ENCODE measurements at regions not wholly inside any gene's neighbourhood (a gene's known extent, or its start where the extent isn't known, plus 50 kb on each side); places are given as distances from the start of the nearest gene placed in this dataset.

DNA sequence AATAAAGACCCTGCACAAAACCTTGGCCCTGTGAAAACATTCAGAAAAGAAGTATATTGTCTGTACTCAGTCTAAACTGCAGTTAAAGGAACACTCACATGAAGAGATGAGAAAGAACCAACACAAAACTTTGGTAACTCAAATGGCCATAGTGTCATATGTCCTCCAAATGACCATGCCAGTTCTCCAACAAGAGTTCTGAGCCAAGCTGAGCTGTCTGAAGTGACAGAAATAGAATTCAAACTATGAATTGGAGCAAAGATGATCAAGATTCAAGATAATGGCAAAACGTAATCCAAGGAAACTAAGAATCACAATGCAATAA lies 739.3 kb upstream of the NDST4 start:
- Histone ChIP-seq H2BK15ac (ENCODE audit: low read depth, low read length) (no peak overlapping the region), H3K18ac (ENCODE audit: low read depth, low read length) (no peak overlapping the region), H3K4me1 (ENCODE audit: control insufficient read depth, insufficient read depth, low read length) (no peaks in the 10 kb centered on the region), H3K27ac (ENCODE audit: insufficient read depth, low read length) (no peak overlapping the region), H4K8ac (ENCODE audit: low read depth in 2 of 2, low read length in 2 of 2) (no peak overlapping the region), H3K56ac (ENCODE audit: extremely low read depth, insufficient read depth, low read length) (no peak overlapping the region), H3K9me3 (ENCODE audit: control insufficient read depth, insufficient read depth, low read length) (peaks cover 20% of the 10 kb centered on the region), H2AK5ac (ENCODE audit: low read depth, low read length) (no peak overlapping the region), H3K9me1 (ENCODE audit: insufficient read depth, low read length) (no peaks in the 10 kb centered on the region), H3K27me3 (ENCODE audit: control insufficient read depth, insufficient read depth, low read length) (no peaks in the 10 kb centered on the region), H2BK120ac (ENCODE audit: low read depth, low read length) (no peak overlapping the region), H4K20me1 (ENCODE audit: insufficient read depth, low read length) (no peaks in the 10 kb centered on the region), H4K5ac (ENCODE audit: low read depth, low read length) (no peak overlapping the region), H2BK5ac (ENCODE audit: low read depth, low read length, poor library complexity, severe bottlenecking) (no peak overlapping the region), H4K91ac (ENCODE audit: insufficient read depth, low read depth, low read length) (no peak overlapping the region), H3K36me3 (ENCODE audit: control insufficient read depth, insufficient read depth, low read length) (no peaks in the 10 kb centered on the region), H3K23ac (ENCODE audit: low read depth, low read length) (no peak overlapping the region), H3K79me1 (ENCODE audit: low read depth in 1 of 2, low read length in 2 of 2) (no peaks in the 10 kb centered on the region), H2BK20ac (ENCODE audit: low read depth, low read length) (no peak overlapping the region), H2AK9ac (replicated peaks; ENCODE audit: low read depth, low read length, poor library complexity) (no peak overlapping the region), H3K9ac (ENCODE audit: low read depth, low read length) (no peak overlapping the region), H3K4ac (ENCODE audit: low read depth, low read length) (no peak overlapping the region), H3K4me3 (ENCODE audit: insufficient read depth, low read depth, low read length) (no peak overlapping the region), H3K4me2 (ENCODE audit: low read depth, low read length) (no peak overlapping the region), H2AFZ (replicated peaks; ENCODE audit: low read length, poor library complexity) (no peak overlapping the region), H3K14ac (replicated peaks; ENCODE audit: low read depth, low read length) (no peak overlapping the region)
- intact Hi-C loops (cut with micrococcal nuclease) = no loop called here
- in situ Hi-C loops (cut with MboI; ENCODE audit: low sequenced_read_pairs) = no loop called here
- POLR2A ChIA-PET (ENCODE audit: unreplicated experiment) = no interaction called here
- no peak for DNase-seq
- TF ChIP-seq CHD1 (IDR thresholded peaks at IDR 0.05; ENCODE audit: low read depth, low read length) = no peak
- TF ChIP-seq RAD21 (IDR thresholded peaks at IDR 0.05; ENCODE audit: low read length) = no peak
- no peak for TF ChIP-seq MXI1 (IDR thresholded peaks at IDR 0.05; ENCODE audit: borderline replicate concordance, low read depth, low read length)
- TF ChIP-seq BHLHE40 (IDR thresholded peaks at IDR 0.05; ENCODE audit: low read depth, low read length) = no peak
- TF ChIP-seq, protein P1, sequence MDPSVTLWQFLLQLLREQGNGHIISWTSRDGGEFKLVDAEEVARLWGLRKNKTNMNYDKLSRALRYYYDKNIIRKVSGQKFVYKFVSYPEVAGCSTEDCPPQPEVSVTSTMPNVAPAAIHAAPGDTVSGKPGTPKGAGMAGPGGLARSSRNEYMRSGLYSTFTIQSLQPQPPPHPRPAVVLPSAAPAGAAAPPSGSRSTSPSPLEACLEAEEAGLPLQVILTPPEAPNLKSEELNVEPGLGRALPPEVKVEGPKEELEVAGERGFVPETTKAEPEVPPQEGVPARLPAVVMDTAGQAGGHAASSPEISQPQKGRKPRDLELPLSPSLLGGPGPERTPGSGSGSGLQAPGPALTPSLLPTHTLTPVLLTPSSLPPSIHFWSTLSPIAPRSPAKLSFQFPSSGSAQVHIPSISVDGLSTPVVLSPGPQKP (IDR thresholded peaks at IDR 0.05; ENCODE audit: borderline replicate concordance, low read depth, low read length) = no peak
- dilution Hi-C loops (cut with HindIII; ENCODE audit: low sequenced_read_pairs, unreplicated experiment) = no loop called here
- BruUV-seq (replicated peaks) = no TSS peak
- no peak for ATAC-seq (ENCODE audit: low read depth)
- CTCF ChIA-PET = no interaction called here
- WGBS, 2 experiments (ENCODE audit: extremely low coverage in 2 of 2, insufficient read length in 1 of 2) = no CpG with 5 or more reads among the region's 1 CpG

All from IMR-90 (cell line).